ENCODE measurements at regions not wholly inside any gene's neighbourhood (a gene's known extent, or its start where the extent isn't known, plus 50 kb on each side); places are given as distances from the start of the nearest gene placed in this dataset.

GRCh38 chr3:5503136-5503535 is 315.6 kb downstream of the EDEM1 start (continued):
- TF ChIP-seq HOMEZ (CRISPR knock-in tag; IDR thresholded peaks at IDR 0.05), result no peak
- no peak for TF ChIP-seq C11orf30 (IDR thresholded peaks at IDR 0.05; ENCODE audit: low read depth)
- TF ChIP-seq ARID3B (CRISPR knock-in tag; IDR thresholded peaks at IDR 0.05; ENCODE audit: borderline replicate concordance), result no peak
- TF ChIP-seq ZNF561 (CRISPR knock-in tag; conservative IDR thresholded peaks at IDR 0.05), result no peak
- no peak for TF ChIP-seq RNF219 (CRISPR knock-in tag; IDR thresholded peaks at IDR 0.05)
- TF ChIP-seq FIP1L1 (IDR thresholded peaks at IDR 0.05; ENCODE audit: low read depth, low read length, poor library complexity, severe bottlenecking), result no peak
- TF ChIP-seq TRIM28 (IDR thresholded peaks at IDR 0.05), result no peak
